ENCODE measurements at regions not wholly inside any gene's neighbourhood (a gene's known extent, or its start where the extent isn't known, plus 50 kb on each side); places are given as distances from the start of the nearest gene placed in this dataset.

- no peak overlapping the region for H3K4me3 ChIP-seq
- no peak for DNase-seq (ENCODE audit: low spot score)
- H3K27ac ChIP-seq, result no peak overlapping the region
- TF ChIP-seq, protein P1, sequence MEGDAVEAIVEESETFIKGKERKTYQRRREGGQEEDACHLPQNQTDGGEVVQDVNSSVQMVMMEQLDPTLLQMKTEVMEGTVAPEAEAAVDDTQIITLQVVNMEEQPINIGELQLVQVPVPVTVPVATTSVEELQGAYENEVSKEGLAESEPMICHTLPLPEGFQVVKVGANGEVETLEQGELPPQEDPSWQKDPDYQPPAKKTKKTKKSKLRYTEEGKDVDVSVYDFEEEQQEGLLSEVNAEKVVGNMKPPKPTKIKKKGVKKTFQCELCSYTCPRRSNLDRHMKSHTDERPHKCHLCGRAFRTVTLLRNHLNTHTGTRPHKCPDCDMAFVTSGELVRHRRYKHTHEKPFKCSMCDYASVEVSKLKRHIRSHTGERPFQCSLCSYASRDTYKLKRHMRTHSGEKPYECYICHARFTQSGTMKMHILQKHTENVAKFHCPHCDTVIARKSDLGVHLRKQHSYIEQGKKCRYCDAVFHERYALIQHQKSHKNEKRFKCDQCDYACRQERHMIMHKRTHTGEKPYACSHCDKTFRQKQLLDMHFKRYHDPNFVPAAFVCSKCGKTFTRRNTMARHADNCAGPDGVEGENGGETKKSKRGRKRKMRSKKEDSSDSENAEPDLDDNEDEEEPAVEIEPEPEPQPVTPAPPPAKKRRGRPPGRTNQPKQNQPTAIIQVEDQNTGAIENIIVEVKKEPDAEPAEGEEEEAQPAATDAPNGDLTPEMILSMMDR (IDR thresholded peaks at IDR 0.05), result no peak
Measured at GRCh38 chr13:34340534-34340933, 522.6 kb downstream of the RFC3 start.

- Histone ChIP-seq H3K4me3 (no peak overlapping the region), H3K27ac (no peak overlapping the region)
- no peak for DNase-seq (ENCODE audit: low spot score)
- TF ChIP-seq, protein P1 (IDR thresholded peaks at IDR 0.05), result no peak
Measured at GRCh38 chr13:34343413-34343940, 525.5 kb downstream of the RFC3 start.

GRCh38 chr13:34344816-34345215 is 526.9 kb downstream of the RFC3 start:
- Histone ChIP-seq H3K27ac (no peak overlapping the region), H3K4me3 (no peak overlapping the region)
- DNase-seq (ENCODE audit: low spot score), result no peak
- TF ChIP-seq, protein P1 (IDR thresholded peaks at IDR 0.05), result no peak

DNA sequence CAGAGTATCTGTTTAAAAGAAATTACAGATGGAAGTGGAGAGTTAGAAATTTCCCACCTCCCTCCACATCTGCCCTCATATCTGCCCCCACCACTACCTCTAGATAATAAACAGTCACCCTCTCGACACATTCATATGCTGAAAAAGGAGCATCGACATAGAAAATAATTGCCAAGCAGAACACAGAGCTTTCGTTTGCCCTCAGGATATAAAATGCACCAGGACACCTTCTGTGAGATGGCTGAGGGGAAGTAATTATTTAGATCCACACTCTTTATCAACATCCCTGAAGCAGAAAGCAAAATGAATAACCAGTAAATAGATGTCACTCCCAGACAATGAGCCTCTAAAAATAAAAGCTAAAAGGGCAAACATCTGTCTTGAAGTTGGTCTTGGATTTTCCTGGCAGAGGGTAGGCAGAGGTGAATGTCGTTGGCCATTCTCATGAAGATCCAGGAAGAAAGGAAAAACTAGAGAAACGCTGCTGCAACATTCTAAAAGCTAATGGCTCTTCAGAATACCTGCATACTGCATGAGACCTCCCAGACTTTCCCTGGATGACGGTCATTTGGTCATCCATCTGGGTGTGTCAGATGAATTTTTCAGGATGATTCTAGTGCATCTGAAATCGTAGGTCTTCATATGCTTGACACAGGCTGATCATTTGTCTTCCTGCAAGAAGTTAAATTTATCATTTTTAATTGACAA is 527.5 kb downstream of the RFC3 start:
- TF ChIP-seq, protein P1 (IDR thresholded peaks at IDR 0.05), result no peak
- no peak overlapping the region for H3K27ac ChIP-seq
- no peak overlapping the region for H3K4me3 ChIP-seq
- no peak for DNase-seq (ENCODE audit: low spot score)

GRCh38 chr13:34346626-34347025 is 528.7 kb downstream of the RFC3 start:
- TF ChIP-seq, protein P1 (IDR thresholded peaks at IDR 0.05), result no peak
- Histone ChIP-seq H3K4me3 (no peak overlapping the region), H3K27ac (no peak overlapping the region)
- no peak for DNase-seq (ENCODE audit: low spot score)

DNA sequence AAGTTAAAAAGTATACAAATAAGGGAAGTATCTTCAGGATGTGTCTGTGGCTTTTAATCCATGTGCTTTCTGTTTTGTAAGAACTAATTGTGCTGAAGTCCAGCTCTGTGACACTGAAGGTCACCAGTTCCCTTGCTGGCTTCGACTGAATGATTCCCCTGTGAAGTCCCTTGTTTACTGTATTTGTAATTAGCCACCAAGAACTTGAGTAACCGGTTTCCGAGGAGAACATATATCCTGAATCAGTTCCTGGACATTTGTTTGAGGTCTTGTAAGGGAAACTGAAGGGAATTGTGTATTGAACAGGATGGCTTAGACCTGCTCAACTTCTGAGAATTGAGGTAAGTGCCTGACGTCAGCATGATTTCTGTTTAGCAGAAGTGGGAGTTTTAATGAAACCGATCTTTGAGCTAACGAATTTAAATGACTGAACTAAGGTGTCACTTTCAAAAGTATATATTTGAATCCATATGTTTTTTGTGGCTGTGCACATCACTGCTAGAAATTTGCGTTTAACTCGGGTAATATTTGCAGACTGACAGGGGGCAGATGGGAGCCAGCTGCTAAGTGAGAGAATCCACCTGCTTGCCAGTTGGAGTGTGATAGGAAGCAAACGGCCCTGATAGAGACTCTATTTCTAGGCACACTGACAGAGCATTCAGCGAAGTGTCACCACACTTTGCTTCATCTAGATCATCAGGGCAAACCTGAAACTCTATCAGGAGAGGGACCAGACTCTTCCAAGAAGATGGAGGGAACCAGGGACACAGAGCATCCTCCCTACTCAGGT is 530.0 kb downstream of the RFC3 start:
- Histone ChIP-seq H3K4me3 (no peak overlapping the region), H3K27ac (no peak overlapping the region)
- no peak for DNase-seq (ENCODE audit: low spot score)
- TF ChIP-seq, protein P1 (IDR thresholded peaks at IDR 0.05), result no peak

All from coronary artery (tissue), 2 donors.